ENCODE measurements at regions not wholly inside any gene's neighbourhood (a gene's known extent, or its start where the extent isn't known, plus 50 kb on each side); places are given as distances from the start of the nearest gene placed in this dataset.

DNA sequence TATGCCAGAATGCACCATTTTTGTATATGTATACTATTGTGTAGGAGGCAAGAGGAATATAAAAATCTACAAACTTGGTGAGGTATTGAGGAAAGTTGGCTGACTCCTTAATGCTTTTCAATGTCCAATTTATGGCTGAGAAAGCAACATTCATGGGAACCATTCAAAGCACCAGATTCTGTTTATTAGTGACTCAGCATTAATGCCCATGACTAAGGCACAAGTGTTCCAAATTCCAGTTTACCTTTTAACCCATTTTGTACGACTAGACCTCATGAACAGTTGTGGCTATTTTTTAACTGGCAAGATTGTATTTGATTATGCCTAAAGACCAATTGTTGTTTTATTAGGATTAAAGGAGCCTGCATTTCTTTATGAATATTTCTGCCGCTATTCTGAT is 375.4 kb upstream of the ATP2B1 start:
- no peak for DNase-seq (ENCODE audit: low read depth, low spot score)

DNA sequence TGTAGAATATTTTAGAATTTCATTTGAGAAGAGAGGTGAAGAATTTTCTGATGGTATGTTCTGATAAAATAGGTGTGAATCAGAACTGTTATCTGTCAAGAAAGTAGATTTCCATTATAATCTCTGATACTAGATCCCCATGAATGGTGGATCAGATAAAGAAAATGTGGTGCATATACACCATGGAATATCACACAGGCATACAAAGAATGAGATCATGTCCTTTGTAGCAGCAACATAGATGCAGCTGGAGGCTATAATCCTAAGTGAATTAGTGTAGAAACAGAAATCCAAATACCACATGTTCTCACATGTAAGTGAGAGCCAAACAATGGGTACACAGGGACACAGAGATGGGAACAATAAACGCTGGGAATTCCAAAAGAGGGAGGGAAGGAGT is 372.0 kb upstream of the ATP2B1 start:
- no peak for DNase-seq (ENCODE audit: low read depth, low spot score)

DNA sequence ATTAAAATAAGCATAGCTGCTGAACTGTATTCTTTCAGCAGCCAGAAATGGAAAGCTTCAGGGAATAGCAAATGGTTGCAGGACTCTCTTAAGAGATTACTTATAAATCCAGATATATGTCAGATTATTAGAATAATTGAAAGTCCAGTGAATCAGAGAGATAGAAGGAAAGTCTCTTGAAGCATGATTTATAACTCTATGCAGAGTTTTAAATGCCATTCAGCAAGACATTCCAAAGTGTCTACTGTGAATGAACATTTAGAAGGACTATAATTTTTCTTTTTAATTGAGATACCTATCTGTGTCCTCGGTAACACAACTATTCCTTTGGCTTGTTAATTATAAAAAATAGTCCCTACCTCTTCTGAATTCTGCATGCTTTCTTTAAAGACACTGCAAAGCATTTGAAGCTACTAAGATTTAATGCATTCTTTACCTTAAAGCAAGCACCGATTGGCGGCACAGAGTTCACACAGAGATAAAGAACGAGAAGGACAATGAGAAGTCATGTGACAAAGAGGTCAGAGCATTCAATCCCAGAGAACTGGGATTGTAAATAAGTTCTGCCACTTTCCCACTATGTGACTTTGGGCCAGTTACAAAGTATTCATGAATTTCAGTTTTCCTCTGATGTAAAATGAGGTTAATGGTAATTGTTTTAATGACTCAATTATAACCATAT is 371.0 kb upstream of the ATP2B1 start:
- no peak for DNase-seq (ENCODE audit: low read depth, low spot score)

DNA sequence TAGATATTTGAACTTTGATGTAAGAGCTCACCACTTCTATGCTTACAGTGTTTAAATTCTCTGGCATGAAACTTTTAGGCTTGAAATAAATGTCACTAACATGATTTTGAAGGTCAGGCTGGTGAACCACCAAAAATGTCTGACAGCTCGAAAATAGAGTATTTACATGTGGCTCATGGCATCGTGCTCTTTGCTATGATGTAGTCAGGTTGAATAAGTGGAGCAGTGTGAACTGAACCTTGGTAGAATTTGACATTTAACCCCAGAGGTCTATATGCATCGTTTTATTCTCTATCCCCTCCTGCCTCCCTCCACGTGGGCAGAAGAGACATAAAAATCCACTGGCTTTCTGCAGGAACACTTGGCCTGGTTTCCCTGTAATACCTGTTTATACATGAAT is 369.7 kb upstream of the ATP2B1 start:
- DNase-seq (ENCODE audit: low read depth, low spot score), result no peak

DNA sequence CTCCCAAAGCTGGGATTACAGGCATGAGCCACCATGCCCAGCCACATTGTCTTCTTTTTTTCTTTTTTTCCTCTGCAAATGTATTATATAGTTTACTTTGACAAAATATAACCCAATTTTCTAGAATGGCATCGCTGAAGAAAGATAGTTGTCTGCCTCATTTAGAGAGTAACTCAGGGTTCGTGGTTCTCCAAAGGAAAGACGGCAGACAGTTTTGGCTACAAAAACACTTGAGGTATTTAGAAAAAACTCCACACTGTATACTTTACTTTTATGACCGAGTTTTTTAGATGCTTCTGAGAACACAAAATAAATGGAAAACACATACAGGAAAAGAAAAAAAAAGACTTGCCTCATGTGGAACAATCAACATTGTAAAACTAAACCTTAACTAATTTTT is 369.1 kb upstream of the ATP2B1 start:
- DNase-seq (ENCODE audit: low read depth, low spot score), result no peak

DNA sequence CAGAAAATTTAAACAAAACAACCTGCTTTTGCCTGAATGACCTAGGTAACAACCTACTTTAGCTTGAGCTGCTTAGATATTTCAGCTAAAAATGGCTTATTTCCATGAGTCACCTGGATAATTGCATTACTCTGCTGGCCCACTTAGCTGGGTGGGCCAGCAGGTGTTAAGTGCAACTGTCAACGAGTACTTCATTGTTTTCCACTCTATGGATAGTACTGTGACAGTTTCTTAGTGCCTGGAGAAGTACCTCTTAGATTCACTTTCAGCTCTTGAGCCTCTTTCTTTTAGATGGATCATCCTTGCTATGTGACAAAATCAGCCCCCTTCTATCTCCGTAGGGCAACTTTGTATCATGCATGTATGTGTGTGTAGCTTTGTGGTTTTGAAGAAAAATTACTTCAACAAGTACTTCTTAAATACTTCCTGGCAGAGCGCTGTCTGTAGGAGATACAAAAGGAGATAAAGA is 368.2 kb upstream of the ATP2B1 start:
- DNase-seq (ENCODE audit: low read depth, low spot score), result no peak

DNA sequence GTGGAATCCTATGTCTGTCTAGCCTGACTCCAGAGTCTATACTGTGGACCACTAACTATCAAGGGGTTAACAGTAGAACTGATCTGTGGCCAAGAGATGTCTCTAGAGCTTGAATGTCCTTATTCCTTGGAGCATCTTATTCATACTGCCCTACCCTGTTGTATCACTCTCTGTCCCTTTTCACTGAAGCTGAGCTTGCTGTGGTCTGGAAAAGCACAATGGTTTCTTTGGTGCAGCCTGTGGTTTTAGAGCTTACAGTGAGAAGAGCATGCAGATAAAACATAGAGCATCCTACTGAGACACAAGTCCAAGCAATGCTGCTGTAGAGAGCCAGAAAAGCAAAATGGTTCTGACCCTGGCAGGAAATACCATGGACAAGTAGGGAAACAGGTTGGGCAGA is 367.0 kb upstream of the ATP2B1 start:
- DNase-seq (ENCODE audit: low read depth, low spot score), result no peak

DNA sequence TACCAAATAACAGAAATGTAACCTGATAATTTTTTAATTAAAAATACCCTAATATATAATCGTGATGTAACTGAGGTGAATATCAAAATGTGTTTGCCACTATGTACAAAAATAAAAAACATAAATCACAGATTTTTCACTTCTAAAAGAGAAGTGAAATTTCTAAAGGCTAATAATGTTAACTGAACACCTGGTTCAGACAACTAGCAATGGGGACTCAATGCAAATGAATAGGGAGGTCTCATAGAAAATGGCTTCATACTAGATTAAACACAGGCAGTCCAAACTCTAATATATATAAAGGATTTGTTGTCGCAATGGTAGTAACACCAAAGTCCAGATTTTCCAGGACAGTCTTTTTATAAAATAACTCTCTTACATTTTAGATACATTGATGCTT is 365.4 kb upstream of the ATP2B1 start:
- no peak for DNase-seq (ENCODE audit: low read depth, low spot score)

DNA sequence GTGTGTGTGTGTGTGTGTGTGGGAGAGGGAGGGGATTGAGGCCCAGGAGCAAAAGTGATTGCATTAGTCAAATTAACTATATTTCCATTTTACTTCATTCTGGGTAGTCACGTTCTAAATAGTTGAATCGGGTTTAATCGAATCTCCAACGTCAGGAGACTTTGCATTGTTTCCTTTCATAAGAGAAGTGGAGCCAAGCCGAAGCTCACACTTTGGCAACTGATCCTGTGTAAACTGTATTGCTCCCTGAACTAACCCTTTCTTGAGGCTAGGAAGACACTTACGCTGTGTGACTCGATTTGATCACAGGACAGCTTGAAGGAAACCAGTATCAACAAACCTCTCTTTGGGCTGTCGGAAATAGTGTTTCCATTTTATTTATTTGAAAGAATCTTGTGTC is 363.4 kb upstream of the ATP2B1 start:
- no peak for DNase-seq (ENCODE audit: low read depth, low spot score)

DNA sequence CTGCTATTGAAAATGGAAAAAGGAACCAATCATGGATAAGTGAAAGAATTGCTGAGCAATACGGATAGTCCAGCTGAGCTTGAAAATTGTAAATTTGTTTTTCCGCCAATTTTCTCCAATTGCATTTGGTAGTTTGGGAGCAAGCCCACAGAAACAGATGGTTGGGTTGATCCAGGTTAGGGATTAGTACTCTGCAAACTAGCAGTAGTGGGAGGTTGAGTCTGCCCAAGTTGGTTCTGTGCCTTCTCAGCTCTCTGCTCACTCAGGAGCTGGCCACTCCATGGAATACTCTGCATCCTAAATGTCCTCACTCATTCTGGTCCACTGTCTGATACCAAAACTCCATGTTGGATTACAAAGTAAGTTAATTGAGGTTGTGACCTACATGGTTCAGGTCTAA is 361.1 kb upstream of the ATP2B1 start:
- no peak for DNase-seq (ENCODE audit: low read depth, low spot score)

DNA sequence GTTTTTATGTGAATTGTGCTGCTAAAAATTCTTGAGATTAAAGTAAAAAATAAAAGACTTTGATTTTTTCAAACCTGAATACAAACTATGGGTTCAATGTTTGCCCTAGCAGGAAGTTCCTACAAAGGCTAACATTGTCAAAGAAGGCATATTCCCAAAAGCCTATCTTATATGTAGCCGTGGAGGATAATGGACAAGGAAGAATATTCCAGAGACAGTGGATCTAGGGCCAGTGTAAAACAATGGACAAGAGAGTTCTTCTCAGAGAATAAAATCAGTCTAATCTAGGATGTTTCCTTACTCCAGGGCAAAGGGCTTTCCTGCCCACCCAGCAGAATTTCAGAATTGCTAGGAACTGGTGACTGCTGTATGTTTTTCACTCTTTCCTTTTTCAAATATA is 359.2 kb upstream of the ATP2B1 start:
- DNase-seq (ENCODE audit: low read depth, low spot score), result no peak

DNA sequence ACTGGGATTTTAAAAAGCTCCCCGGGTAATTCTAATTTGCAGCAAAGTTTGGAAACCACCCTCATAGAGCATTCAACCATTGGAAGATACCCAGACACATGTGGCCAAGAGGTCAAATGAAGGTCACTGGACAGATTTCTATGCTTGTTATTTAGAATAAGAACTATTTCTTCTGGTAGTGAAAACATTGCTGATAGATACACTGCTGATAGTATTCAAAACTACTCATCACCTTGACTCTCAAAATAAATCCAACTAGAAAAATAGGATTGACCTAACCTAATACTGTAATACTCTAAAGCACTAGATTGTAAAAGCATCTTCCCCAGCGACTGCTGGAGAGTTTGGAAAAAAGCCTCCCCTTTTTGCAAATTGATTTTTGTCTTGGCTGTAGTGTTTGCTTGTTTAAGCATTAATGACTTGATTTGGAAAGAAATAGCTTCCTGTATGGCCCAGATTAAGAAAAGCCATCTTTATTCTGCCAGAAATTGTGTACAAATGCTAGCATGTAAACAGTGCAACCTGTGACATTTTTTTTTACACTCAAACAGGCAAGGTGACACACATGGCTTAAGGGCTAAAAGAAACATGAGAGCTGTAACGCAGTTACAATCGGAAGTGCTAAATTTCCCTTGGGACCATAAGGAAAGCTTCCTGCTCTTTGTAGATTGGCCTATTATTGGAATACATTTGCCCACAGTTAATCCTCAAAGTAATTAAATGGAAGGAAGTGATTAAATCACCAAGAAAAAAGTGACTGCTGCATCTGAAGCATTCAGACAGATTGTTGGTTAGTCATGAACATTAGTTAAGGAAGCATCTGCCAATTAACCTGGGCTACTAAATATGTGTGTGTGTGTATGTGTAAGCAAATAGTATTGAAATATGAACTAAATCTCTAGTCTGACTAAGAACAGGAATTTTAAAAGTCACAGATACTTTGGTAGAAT is 356.5 kb upstream of the ATP2B1 start:
- no peak for DNase-seq (ENCODE audit: low read depth, low spot score)

DNA sequence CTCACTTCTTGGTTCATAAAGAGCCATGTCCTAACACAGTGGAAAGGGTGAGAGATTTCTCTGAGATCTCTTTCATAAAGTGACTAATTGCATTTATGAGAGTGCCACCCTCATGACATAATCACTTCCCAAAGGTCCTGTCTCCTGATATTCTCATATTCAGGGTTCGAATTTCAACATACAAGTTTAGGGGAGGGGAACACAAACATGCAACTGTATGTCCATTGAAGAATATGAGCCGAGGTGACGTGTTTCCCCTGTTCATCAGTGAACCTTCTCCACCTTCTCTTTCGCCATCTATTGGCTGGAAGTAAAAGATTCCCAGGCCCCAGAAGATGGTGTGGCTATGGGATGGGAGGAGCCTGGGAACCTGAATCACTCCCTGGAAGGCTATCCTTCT is 354.2 kb upstream of the ATP2B1 start:
- no peak for DNase-seq (ENCODE audit: low read depth, low spot score)

DNA sequence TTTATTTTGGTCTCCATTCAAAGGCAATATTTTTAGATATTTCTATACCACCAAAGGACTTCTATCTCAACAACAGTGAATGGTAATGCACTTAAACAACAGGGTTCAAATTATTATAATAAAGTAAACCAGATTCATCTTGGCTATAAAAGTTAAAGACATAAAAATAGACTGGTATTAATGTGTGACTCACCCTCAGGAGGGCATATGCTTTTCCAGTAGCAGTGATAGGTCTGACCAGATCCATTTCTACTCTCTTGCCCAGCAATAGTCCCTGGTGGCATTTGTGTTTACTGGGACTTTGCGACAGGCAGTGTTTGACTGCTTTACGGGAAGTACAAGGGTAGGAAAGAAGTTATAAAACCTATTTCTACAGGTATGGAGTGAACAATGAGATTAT is 353.2 kb upstream of the ATP2B1 start:
- DNase-seq (ENCODE audit: low read depth, low spot score), result no peak

DNA sequence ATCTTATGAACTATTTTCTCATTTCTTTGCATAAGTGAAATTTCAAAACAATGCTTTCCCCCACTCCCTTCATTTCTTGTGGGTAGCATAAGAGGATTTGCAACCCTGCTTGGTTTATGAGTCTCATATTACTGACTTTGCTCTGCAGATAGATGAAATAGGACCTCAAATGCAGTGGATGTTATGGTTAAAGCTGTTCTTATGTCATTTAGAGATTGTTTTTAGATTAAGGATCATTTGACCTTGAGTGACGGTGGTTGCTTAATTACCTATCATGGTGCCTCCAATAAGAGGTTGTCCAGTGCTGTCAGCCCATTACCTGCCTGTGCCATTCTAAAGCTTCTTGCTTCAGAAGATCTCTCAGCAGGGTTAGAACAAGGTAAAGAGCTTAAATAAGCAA is 351.4 kb upstream of the ATP2B1 start:
- no peak for DNase-seq (ENCODE audit: low read depth, low spot score)

DNA sequence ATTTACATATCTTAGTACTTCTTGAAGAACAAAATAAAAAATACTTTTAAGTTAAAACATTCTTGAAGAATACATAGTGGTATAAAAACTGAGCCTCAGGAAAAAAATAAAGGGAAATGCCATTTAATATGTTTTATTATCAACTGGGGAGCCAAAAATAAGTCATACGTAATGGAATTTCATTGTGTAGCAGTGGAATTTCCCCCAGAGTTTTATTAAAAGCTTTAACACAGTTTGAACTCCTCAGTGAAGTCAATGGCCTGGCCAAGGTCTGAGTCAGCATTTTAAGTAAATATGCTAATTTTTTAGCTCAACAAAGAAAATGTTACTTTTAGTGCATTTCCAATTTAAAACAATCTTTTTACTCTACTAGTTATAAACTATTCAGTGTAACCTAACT is 350.1 kb upstream of the ATP2B1 start:
- no peak for DNase-seq (ENCODE audit: low read depth, low spot score)

DNA sequence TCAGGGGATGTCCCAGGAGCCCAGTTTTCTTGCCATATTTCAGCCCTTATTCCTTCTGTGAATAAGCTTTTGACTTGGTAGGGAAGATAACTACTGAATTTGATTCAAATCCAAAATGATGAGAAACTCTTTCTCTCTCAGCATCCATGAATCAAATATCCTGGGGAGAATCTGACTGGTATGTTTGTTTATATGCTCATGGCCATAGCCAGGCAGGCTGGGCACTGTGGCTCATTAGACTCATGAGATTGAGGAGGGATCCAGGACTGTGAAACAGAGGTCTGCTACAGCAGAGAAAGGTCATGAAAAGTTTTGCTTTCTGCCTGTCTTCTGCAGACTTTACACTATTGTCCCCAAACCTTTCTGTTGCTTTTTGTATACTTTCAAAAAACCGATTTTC is 346.4 kb upstream of the ATP2B1 start:
- no peak for DNase-seq (ENCODE audit: low read depth, low spot score)

DNA sequence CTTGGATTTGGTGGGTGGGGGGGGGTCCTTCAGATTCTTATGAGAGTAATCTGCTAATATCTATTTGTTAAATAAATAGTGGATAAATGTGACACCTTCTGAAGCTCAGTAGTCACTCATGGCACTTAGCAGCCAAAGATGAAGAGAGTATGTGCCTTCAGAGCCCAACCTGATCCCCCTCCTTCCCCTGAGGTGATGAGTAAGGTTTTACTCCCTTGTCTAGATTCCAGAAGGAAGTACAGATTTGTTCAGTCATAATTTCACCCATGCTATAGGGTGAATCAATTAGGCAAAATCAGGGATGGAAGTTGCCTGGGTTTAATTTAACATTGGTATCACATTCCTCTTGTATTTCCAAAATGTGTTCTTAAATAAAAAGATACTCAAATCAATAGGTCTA is 340.3 kb upstream of the ATP2B1 start:
- no peak for DNase-seq (ENCODE audit: low read depth, low spot score)

DNA sequence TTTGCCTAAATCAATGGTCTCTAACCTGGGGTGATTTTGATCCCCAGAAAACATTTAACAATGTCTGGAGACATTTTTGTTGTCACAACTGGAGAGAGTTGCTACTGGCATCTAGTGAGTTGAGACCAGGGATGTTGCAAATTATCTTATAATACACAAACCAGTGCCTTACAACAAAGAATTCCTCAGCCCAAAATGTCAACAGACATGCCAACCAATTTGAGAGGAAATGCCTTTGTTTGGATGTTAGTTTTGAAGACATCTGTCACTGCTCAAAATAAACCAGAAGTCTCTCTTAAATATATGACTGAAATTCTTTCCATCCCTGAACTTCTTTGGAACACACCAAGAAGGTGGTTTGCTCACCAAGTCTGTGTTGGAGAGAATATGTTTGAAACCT is 336.9 kb upstream of the ATP2B1 start:
- DNase-seq (ENCODE audit: low read depth, low spot score), result no peak

DNA sequence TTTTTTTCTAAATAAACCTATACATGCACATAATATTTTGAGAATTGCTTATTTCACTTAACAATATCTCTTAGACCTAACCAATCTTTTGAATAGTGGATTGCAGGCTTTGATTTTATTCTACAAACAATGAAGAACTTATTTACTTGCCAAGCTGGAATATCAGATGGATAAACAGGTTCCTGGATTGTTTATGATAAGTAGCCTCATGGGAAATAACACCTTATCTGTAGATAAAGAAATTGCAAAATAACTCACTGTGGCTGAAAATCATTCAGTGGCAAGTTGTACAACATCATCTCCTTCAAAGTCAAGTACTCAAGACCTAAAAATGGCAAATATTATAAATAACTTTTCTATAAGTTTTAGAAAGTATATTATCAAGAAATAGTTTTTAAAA is 335.4 kb upstream of the ATP2B1 start:
- DNase-seq (ENCODE audit: low read depth, low spot score), result no peak

DNA sequence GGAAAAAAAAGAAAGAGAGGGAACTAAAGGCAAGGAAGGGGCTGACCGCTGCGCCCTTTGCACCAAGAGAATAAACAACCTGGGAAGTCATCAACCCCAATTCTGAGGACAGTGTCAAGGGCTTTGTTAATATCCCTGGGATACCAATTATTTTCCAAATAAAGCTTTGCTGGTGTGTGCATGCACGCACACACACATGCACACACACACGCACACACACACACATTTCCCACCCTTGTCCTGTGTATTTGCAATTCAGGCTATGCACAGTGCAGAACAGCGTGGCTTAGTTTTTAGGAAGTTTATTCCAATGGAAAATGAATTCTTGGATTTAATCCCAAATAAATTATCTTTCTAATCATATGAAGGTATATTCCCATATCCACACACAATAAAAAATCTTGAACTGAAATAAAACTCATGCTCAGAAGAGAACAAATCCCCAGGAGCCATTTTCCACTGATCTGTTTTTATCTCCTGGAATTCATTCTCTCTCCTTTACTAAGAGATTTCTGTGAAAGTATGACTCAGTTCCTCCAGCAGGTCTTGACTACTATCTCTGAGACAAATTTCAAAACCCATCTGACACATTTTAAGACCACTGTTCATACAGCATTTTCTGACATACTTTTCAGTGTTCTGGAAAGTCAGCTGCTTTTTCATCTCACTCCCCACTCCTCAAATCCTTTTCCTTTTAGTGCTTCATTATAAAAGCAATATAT is 334.4 kb upstream of the ATP2B1 start:
- no peak for DNase-seq (ENCODE audit: low read depth, low spot score)

DNA sequence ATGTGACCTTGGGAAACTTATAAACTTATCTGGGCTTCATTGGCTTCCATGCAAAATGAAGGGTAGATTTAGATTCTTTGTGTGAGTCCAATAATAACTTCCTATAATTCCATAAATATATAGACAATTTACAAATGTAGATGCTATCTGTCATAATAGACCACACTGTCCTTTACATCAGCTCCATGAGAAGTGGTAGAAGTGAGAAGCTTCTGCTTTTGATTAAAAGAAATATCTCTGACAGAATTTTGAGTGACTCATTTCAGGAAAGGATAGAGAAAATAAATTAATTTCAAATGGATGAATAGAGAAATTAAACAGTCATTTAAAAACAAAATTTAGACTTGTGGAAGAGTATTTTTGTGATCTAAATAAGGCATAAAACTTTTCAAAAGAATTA is 329.7 kb upstream of the ATP2B1 start:
- DNase-seq (ENCODE audit: low read depth, low spot score), result no peak

DNA sequence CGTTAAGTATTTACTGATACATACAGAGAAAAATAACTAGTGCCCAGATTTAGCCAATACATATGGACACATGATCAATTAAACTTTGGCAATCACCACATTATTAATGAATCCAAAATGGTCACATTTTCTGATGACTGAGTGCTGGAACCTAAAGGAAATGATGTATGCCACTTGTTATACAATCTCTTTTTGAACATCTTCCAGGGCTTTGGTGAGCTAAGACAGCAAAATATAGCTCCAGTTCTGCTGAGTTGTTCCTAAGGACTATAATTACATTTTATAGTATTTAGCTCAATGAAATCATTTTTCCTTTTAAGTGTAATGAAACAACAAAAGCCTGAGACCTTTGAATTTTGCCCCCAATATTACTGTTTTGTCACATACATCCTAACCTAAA is 329.1 kb upstream of the ATP2B1 start:
- DNase-seq (ENCODE audit: low read depth, low spot score), result no peak

Data from activated CD4-positive, CD25-positive, alpha-beta regulatory T cell treated with anti-CD3 and anti-CD28 coated beads, Interleukin-2, amount 50 U/mL, for 16 hours (primary cell).